ENCODE measurements at regions not wholly inside any gene's neighbourhood (a gene's known extent, or its start where the extent isn't known, plus 50 kb on each side); places are given as distances from the start of the nearest gene placed in this dataset.

- no peak for DNase-seq (ENCODE audit: low read depth in 2 of 2)
Observed at GRCh38 chr16:62135446-62135845, 99.2 kb upstream of the CDH8 start.

- no peak for DNase-seq (ENCODE audit: low read depth in 2 of 2)
Observed at GRCh38 chr16:62130101-62130500, 93.9 kb upstream of the CDH8 start.

- DNase-seq (ENCODE audit: low read depth in 2 of 2), result no peak
Observed at GRCh38 chr16:62105244-62105643, 69.0 kb upstream of the CDH8 start.

GRCh38 chr16:62102588-62102987 lies 66.3 kb upstream of the CDH8 start:
- no peak for DNase-seq (ENCODE audit: low read depth in 2 of 2)

GRCh38 chr16:62100651-62101050 lies 64.4 kb upstream of the CDH8 start:
- no peak for DNase-seq (ENCODE audit: low read depth in 2 of 2)

- no peak for DNase-seq (ENCODE audit: low read depth in 2 of 2)
Observed at GRCh38 chr16:62089715-62090114, 53.5 kb upstream of the CDH8 start.

GRCh38 chr16:62088731-62089410 lies 52.6 kb upstream of the CDH8 start:
- no peak for DNase-seq (ENCODE audit: low read depth in 2 of 2)
